ENCODE measurements at regions not wholly inside any gene's neighbourhood (a gene's known extent, or its start where the extent isn't known, plus 50 kb on each side); places are given as distances from the start of the nearest gene placed in this dataset.

GRCh38 chr12:105980533-105980932 lies 158.2 kb downstream of the NUAK1 start:
- H3K9ac ChIP-seq (ENCODE audit: insufficient read depth, low read length): no peak overlapping the region
- no peak overlapping the region for H3K27ac ChIP-seq (ENCODE audit: insufficient read depth, low read length)
- no peak overlapping the region for H2AFZ ChIP-seq (ENCODE audit: low read length)
- H3K4me2 ChIP-seq (ENCODE audit: extremely low read depth, insufficient read depth, low read length): no peak overlapping the region
- H3K27me3 ChIP-seq (ENCODE audit: control insufficient read depth, insufficient read depth, low read length): no peaks in the 10 kb centered on the region
- H3K36me3 ChIP-seq (ENCODE audit: control insufficient read depth, insufficient read depth, low read length): no peaks in the 10 kb centered on the region
- H3K9me3 ChIP-seq (ENCODE audit: control insufficient read depth, insufficient read depth, low read depth, low read length): no peaks in the 10 kb centered on the region
- no peaks in the 10 kb centered on the region for H3K4me1 ChIP-seq (ENCODE audit: control insufficient read depth, extremely low read depth, insufficient read depth, low read length)
- no peak overlapping the region for H3K4me3 ChIP-seq (replicated peaks in 1 of 4; ENCODE audit: control extremely low read depth in 1 of 4, insufficient read depth in 1 of 4, low read depth in 3 of 4, low read length in 4 of 4)
- no peaks in the 10 kb centered on the region for H3K79me2 ChIP-seq (ENCODE audit: control insufficient read depth, insufficient read depth, low read length)
- no peaks in the 10 kb centered on the region for H4K20me1 ChIP-seq (ENCODE audit: control insufficient read depth, extremely low read depth, insufficient read depth, low read length)
- DNase-seq (ENCODE audit: low read depth in 2 of 2): no peak
- TF ChIP-seq CTCF (conservative IDR thresholded peaks at IDR 0.05 in 1 of 2, IDR thresholded peaks at IDR 0.05 in 1 of 2; ENCODE audit: low read depth in 1 of 2, low read length in 2 of 2) (no peak), EZH2 (IDR thresholded peaks at IDR 0.05; ENCODE audit: low read length, missing control alignments) (no peak)

GRCh38 chr12:105982022-105982421 lies 156.7 kb downstream of the NUAK1 start:
- Histone ChIP-seq H3K36me3 (ENCODE audit: control insufficient read depth, insufficient read depth, low read length) (no peaks in the 10 kb centered on the region), H3K9ac (ENCODE audit: insufficient read depth, low read length) (no peak overlapping the region), H3K9me3 (ENCODE audit: control insufficient read depth, insufficient read depth, low read depth, low read length) (no peaks in the 10 kb centered on the region), H3K27ac (ENCODE audit: insufficient read depth, low read length) (no peak overlapping the region), H3K4me3 (replicated peaks in 1 of 4; ENCODE audit: control extremely low read depth in 1 of 4, insufficient read depth in 1 of 4, low read depth in 3 of 4, low read length in 4 of 4) (no peak overlapping the region), H2AFZ (ENCODE audit: low read length) (no peak overlapping the region), H3K27me3 (ENCODE audit: control insufficient read depth, insufficient read depth, low read length) (no peaks in the 10 kb centered on the region), H3K79me2 (ENCODE audit: control insufficient read depth, insufficient read depth, low read length) (no peaks in the 10 kb centered on the region), H3K4me1 (ENCODE audit: control insufficient read depth, extremely low read depth, insufficient read depth, low read length) (no peaks in the 10 kb centered on the region), H3K4me2 (ENCODE audit: extremely low read depth, insufficient read depth, low read length) (no peak overlapping the region), H4K20me1 (ENCODE audit: control insufficient read depth, extremely low read depth, insufficient read depth, low read length) (no peaks in the 10 kb centered on the region)
- TF ChIP-seq EZH2 (IDR thresholded peaks at IDR 0.05; ENCODE audit: low read length, missing control alignments) (no peak), CTCF (conservative IDR thresholded peaks at IDR 0.05 in 1 of 2, IDR thresholded peaks at IDR 0.05 in 1 of 2; ENCODE audit: low read depth in 1 of 2, low read length in 2 of 2) (no peak)
- DNase-seq (ENCODE audit: low read depth in 2 of 2): no peak

- Histone ChIP-seq H3K4me3 (replicated peaks in 1 of 4; ENCODE audit: control extremely low read depth in 1 of 4, insufficient read depth in 1 of 4, low read depth in 3 of 4, low read length in 4 of 4) (no peak overlapping the region), H3K27me3 (ENCODE audit: control insufficient read depth, insufficient read depth, low read length) (no peaks in the 10 kb centered on the region), H3K9me3 (ENCODE audit: control insufficient read depth, insufficient read depth, low read depth, low read length) (no peaks in the 10 kb centered on the region), H3K27ac (ENCODE audit: insufficient read depth, low read length) (no peak overlapping the region), H3K4me1 (ENCODE audit: control insufficient read depth, extremely low read depth, insufficient read depth, low read length) (no peaks in the 10 kb centered on the region), H3K79me2 (ENCODE audit: control insufficient read depth, insufficient read depth, low read length) (no peaks in the 10 kb centered on the region), H2AFZ (ENCODE audit: low read length) (no peak overlapping the region), H3K36me3 (ENCODE audit: control insufficient read depth, insufficient read depth, low read length) (no peaks in the 10 kb centered on the region), H4K20me1 (ENCODE audit: control insufficient read depth, extremely low read depth, insufficient read depth, low read length) (no peaks in the 10 kb centered on the region), H3K4me2 (ENCODE audit: extremely low read depth, insufficient read depth, low read length) (no peak overlapping the region), H3K9ac (ENCODE audit: insufficient read depth, low read length) (no peak overlapping the region)
- TF ChIP-seq CTCF (conservative IDR thresholded peaks at IDR 0.05 in 1 of 2, IDR thresholded peaks at IDR 0.05 in 1 of 2; ENCODE audit: low read depth in 1 of 2, low read length in 2 of 2): no peak
- TF ChIP-seq EZH2 (IDR thresholded peaks at IDR 0.05; ENCODE audit: low read length, missing control alignments): no peak
- DNase-seq (ENCODE audit: low read depth in 2 of 2): peak; percentile 74 to 97
Observed at GRCh38 chr12:105983622-105984320, 155.0 kb downstream of the NUAK1 start.

All from fibroblast of lung (primary cell).